ENCODE measurements at regions not wholly inside any gene's neighbourhood (a gene's known extent, or its start where the extent isn't known, plus 50 kb on each side); places are given as distances from the start of the nearest gene placed in this dataset.

- TF ChIP-seq PPARA (CRISPR knock-in tag; IDR thresholded peaks at IDR 0.05; ENCODE audit: borderline replicate concordance) (no peak), ZC3H10 (CRISPR knock-in tag; IDR thresholded peaks at IDR 0.05) (no peak), ESRRG (CRISPR knock-in tag; IDR thresholded peaks at IDR 0.05) (no peak), ZNF8 (CRISPR knock-in tag; IDR thresholded peaks at IDR 0.05) (no peak), ZNF565 (CRISPR knock-in tag; conservative IDR thresholded peaks at IDR 0.05; ENCODE audit: low read depth) (no peak), ZFP3 (CRISPR knock-in tag; IDR thresholded peaks at IDR 0.05) (no peak), ZFP30 (CRISPR knock-in tag; IDR thresholded peaks at IDR 0.05) (no peak), OSR1 (CRISPR knock-in tag; IDR thresholded peaks at IDR 0.05) (no peak), SNAI2 (CRISPR knock-in tag; IDR thresholded peaks at IDR 0.05) (no peak), ARNTL (CRISPR knock-in tag; IDR thresholded peaks at IDR 0.05; ENCODE audit: borderline replicate concordance, low read depth) (no peak), TOX (CRISPR knock-in tag; IDR thresholded peaks at IDR 0.05; ENCODE audit: borderline replicate concordance) (no peak), RARB (CRISPR knock-in tag; IDR thresholded peaks at IDR 0.05) (no peak)
These were observed 567.4 kb upstream of the ZFHX3 start for GRCh38 chr16:73615071-73615940.

Data from SK-N-SH treated with all-trans-retinoic acid at 6 μM for 48 hours (cell line).